ENCODE measurements at regions not wholly inside any gene's neighbourhood (a gene's known extent, or its start where the extent isn't known, plus 50 kb on each side); places are given as distances from the start of the nearest gene placed in this dataset.

DNA sequence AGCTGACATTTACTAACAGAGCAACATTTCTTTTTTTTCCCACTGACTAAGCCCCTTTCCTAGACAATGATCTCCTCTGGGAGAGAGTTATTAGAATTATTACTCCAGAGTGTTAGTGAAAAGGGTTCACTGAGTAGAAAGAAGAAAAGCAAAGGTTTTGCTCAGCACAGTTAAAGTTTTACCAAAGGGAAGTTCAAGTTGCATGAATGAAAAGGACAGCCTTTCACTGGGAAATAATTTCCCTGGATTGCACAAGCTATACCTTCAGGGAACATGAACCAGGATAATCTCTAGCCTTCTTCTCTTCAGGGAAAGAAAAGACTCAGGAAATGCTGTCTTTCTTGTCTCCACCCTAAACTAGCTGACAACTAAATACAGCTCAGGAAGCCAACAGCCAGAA lies 71.4 kb upstream of the ESRRG start:
- DNase-seq, result no peak

DNA sequence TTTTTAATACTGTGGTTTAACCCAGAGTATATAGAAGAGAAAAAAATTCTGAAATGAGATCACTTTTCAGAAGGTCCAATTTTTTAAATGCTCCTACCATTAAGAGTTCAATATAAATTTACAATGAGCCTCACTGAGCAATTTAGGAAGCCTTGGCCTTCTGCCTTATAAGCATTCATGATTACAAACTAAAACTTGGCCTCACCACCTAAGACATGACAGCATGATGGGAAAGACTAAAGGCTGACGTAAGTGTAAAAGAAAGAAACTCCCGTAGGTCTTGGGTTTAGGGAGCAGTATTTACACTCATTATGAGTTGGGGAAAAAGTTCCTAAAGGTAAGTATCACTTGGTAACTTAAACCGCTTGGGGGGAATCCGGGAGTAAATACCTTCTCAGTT lies 70.7 kb upstream of the ESRRG start:
- DNase-seq, result no peak

DNA sequence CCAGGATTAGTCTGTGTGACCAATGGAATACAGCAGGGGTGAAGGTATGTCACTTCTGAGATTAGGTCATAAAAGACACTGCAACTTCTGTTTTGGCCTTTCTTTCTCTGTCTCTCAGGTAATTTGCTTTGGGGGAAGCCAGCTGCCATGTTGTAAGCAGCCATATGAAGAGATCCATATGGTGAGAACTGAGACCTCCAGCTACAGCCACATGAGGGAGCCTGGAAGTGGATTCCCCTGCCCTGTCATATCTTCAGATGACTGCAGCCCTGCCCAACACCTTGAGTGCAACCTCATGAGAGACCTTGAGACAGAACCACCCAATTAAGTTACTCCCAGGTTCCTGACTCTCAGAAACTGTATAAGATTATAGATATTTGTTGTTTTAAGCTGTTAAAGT lies 70.1 kb upstream of the ESRRG start:
- DNase-seq, result no peak

DNA sequence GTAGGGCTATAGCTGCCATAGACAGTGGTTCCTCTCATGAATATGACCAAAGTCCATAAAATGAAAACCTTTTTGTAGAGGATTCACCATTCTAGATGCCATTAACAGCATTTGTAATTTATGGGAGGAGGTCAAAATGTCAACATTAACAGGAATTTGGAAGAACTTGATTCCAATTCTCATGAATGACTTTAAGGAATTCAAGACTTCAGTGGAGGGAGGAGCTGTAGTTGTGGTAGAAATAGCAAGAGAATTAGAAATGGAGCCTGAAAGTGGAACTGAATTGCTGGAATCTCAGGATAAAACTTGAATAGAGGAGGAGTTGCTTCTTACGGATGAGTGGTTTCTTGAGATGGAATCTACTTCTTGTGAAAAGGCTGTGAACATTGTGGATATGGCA lies 65.4 kb upstream of the ESRRG start:
- no peak for DNase-seq

DNA sequence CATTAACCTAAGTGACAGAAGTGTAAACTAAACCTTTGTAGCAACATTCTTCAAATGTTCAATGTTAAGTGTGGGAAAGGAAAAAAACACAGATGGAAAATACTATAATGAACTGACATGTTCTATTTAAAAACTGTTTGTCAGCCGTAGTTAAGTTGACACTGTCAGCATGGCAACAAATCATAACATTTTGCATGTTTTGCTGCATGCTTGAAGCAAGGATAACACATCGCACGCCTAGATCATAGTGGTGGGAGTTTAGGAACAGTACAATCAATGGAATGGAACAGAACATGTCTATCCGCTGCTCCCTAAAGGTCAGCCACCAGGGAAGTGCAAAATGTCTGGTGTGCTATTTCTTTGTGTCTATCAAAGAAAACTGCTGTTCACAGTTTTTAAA lies 62.5 kb upstream of the ESRRG start:
- no peak for DNase-seq

DNA sequence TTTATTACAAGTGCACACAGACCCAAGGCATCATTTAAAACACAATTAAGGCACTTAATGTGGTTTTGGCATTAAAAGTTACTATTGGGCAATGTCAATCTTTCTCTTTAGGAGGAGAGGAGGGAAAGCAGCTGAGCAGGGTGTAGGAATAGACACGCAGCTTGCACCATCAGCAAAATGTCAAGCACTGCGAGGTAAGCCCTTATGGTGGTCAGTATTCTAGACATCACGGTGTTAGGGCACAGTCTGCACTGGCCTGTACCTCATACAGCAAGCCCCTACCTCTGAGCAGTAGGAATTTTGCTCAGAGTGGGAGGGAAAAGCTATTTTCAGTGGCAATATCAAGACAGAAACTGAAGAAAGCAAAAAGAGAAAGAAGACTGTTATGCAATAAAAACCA lies 62.0 kb upstream of the ESRRG start:
- no peak for DNase-seq

DNA sequence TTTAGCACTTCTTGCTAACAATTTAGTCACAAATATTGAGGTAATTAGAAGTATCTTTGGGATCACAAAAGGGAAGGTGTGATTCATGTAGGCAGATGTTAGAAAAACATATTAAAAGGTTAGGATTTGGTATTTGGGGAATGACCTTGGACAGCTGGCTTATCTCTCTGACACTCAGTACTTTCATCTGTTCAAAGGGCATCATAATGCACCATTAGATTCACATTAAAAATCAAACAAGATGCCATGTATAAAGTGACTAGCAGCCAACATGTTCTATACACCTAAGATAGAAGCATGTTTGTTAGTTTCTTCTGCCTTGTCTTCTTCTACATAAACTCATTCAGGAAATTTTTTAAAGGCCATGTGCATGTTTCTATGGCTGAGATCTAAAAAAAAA lies 56.5 kb upstream of the ESRRG start:
- DNase-seq, result no peak

- DNase-seq, result no peak
Observed at GRCh38 chr1:216778737-216779136, 55.5 kb upstream of the ESRRG start.

GRCh38 chr1:216777148-216777547 lies 53.9 kb upstream of the ESRRG start:
- no peak for DNase-seq
